Stimulated activated CD8-positive, alpha-beta memory T cell treated with anti-CD3 and anti-CD28 coated beads, Interleukin-4, amount 100 ng/mL, for 4 hours (primary cell): ENCODE measurements at regions not wholly inside any gene's neighbourhood (a gene's known extent, or its start where the extent isn't known, plus 50 kb on each side); places are given as distances from the start of the nearest gene placed in this dataset.

Experiments used
- DNase-seq, 2 donors: peaks; one replicate each; pipeline ENCODE4 v3.0.0-alpha.2; 2020; ENCODE audit warnings: low read depth in 2 of 2, low spot score in 1 of 2

- no peak for DNase-seq
Observed at GRCh38 chr1:87717157-87717670, 388.5 kb downstream of the LMO4 start.

GRCh38 chr1:87718241-87718950, 389.7 kb downstream of the LMO4 start:
- no peak for DNase-seq

GRCh38 chr1:87719658-87720057, 391.0 kb downstream of the LMO4 start:
- no peak for DNase-seq

- no peak for DNase-seq
Observed at GRCh38 chr1:87720561-87720960, 391.9 kb downstream of the LMO4 start.

- DNase-seq, result no peak
Observed at GRCh38 chr1:87723193-87723592, 394.5 kb downstream of the LMO4 start.

GRCh38 chr1:87728169-87728568, 399.5 kb downstream of the LMO4 start:
- no peak for DNase-seq

GRCh38 chr1:87730274-87731216, 401.9 kb downstream of the LMO4 start:
- no peak for DNase-seq

GRCh38 chr1:87733386-87733785, 404.7 kb downstream of the LMO4 start:
- DNase-seq, result no peak

GRCh38 chr1:87735750-87736149, 407.1 kb downstream of the LMO4 start:
- DNase-seq, result no peak

GRCh38 chr1:87739141-87739540, 410.5 kb downstream of the LMO4 start:
- no peak for DNase-seq

- DNase-seq, result no peak
Observed at GRCh38 chr1:87739704-87740103, 411.0 kb downstream of the LMO4 start.

GRCh38 chr1:87743256-87743655, 414.6 kb downstream of the LMO4 start:
- DNase-seq, result no peak

GRCh38 chr1:87744056-87744455, 415.4 kb downstream of the LMO4 start:
- DNase-seq, result no peak

- no peak for DNase-seq
Observed at GRCh38 chr1:87744763-87745162, 416.1 kb downstream of the LMO4 start.

- no peak for DNase-seq
Observed at GRCh38 chr1:87753366-87753765, 424.7 kb downstream of the LMO4 start.

- no peak for DNase-seq
Observed at GRCh38 chr1:87754139-87754538, 425.5 kb downstream of the LMO4 start.

GRCh38 chr1:87757676-87758075, 429.0 kb downstream of the LMO4 start:
- DNase-seq, result no peak

- no peak for DNase-seq
Observed at GRCh38 chr1:87759421-87760087, 430.9 kb downstream of the LMO4 start.

- DNase-seq, result no peak
Observed at GRCh38 chr1:87760155-87760554, 431.5 kb downstream of the LMO4 start.

- DNase-seq, result no peak
Observed at GRCh38 chr1:87760654-87761053, 432.0 kb downstream of the LMO4 start.

- DNase-seq, result no peak
Observed at GRCh38 chr1:87763483-87763882, 434.8 kb downstream of the LMO4 start.
